Left lung (tissue), 4 donors: ENCODE measurements at regions not wholly inside any gene's neighbourhood (a gene's known extent, or its start where the extent isn't known, plus 50 kb on each side); places are given as distances from the start of the nearest gene placed in this dataset.
A peak's percentile ranks its signal among the peaks of the same experiment; 100 is the strongest.

ENCODE experiments used
- ATAC-seq: fragments of 200-7000 bp; cut with Tn5 transposase; one replicate; pipeline ENCODE4 v1.9.1; 2020; ENCODE audit warnings: moderate library complexity
- DNase-seq, 4 donors: peaks; one replicate each; pipeline ENCODE4 v3.0.0-alpha.2; 2013 to 2020
- H3K27ac ChIP-seq, 2 donors: fragments of 200-600 bp; sonication (generic) in 1 of 2; one replicate each; pipeline versions ENCODE4 v1.5.0 to v1.8.0; 2020 to 2021
- H3K27me3 ChIP-seq, 2 donors: fragments of 200-600 bp; sonication (generic) in 1 of 2; one replicate each; pipeline versions ENCODE4 v1.5.0 to v1.8.0; 2020 to 2021
- H3K36me3 ChIP-seq, 2 donors: fragments of 200-600 bp; sonication (generic) in 1 of 2; one replicate each; pipeline versions ENCODE4 v1.5.0 to v1.8.0; 2020 to 2021
- H3K4me1 ChIP-seq, 2 donors: fragments of 200-600 bp; one replicate each; pipeline ENCODE4 v1.8.0; 2021
- H3K4me3 ChIP-seq, 2 donors: fragments of 200-600 bp; sonication (generic) in 1 of 2; one replicate each; pipeline versions ENCODE4 v1.5.0 to v1.8.0; 2020 to 2021; ENCODE audit warnings: mild to moderate bottlenecking in 1 of 2
- H3K9me3 ChIP-seq, 2 donors: fragments of 200-600 bp; sonication (generic) in 1 of 2; one replicate each; pipeline versions ENCODE4 v1.5.0 to v1.8.0; 2020 to 2021
- CTCF ChIP-seq, 2 donors: fragments of 200-600 bp; sonication (generic) in 1 of 2; IDR thresholded peaks; one replicate each; pipeline versions ENCODE4 v1.5.0 to v1.8.0; 2021; ENCODE audit warnings: antibody characterized with exemption in 2 of 2
- intact Hi-C, 2 donors: fragments of 100-400 bp; cut with DNase I; formaldehyde crosslinking; loops; one replicate each; pipeline versions ENCODE4 v1.11.2 to v1.14.2; 2022
- donor health status: DM: no; HTN: yes; CAD: no.
- donor health status: DM: no; HTN: no; CAD: no.

- Histone ChIP-seq H3K27me3 (no peaks in the 10 kb centered on the region), H3K27ac (no peak overlapping the region), H3K4me1 (no peaks in the 10 kb centered on the region), H3K4me3 (no peak overlapping the region), H3K9me3 (no peaks in the 10 kb centered on the region), H3K36me3 (no peaks in the 10 kb centered on the region)
- TF ChIP-seq CTCF (IDR thresholded peaks at IDR 0.05) = no peak
- intact Hi-C loops = no loop called here
- DNase-seq (peak in 2 of 4 donors; percentile 11 to 48), ATAC-seq (no peak)
These were observed 207.7 kb upstream of the SLIT2 start for GRCh38 chr4:20043991-20044390.

GRCh38 chr4:20042769-20043168 is 208.9 kb upstream of the SLIT2 start:
- no peak for DNase-seq
- Histone ChIP-seq H3K4me1 (no peaks in the 10 kb centered on the region), H3K9me3 (no peaks in the 10 kb centered on the region), H3K4me3 (no peak overlapping the region), H3K27ac (no peak overlapping the region), H3K36me3 (no peaks in the 10 kb centered on the region), H3K27me3 (no peaks in the 10 kb centered on the region)
- no peak for ATAC-seq
- no peak for TF ChIP-seq CTCF (IDR thresholded peaks at IDR 0.05)
- intact Hi-C loops = no loop called here

GRCh38 chr4:20041839-20042407 is 209.8 kb upstream of the SLIT2 start:
- Histone ChIP-seq H3K4me1 (no peaks in the 10 kb centered on the region), H3K27me3 (no peaks in the 10 kb centered on the region), H3K27ac (no peak overlapping the region), H3K36me3 (no peaks in the 10 kb centered on the region), H3K4me3 (no peak overlapping the region), H3K9me3 (no peaks in the 10 kb centered on the region)
- no peak for ATAC-seq
- no peak for DNase-seq
- TF ChIP-seq CTCF (IDR thresholded peaks at IDR 0.05) = no peak
- intact Hi-C loops = no loop called here

- no peak for ATAC-seq
- Histone ChIP-seq H3K27me3 (no peaks in the 10 kb centered on the region), H3K27ac (no peak overlapping the region), H3K4me3 (no peak overlapping the region), H3K4me1 (no peaks in the 10 kb centered on the region), H3K36me3 (no peaks in the 10 kb centered on the region), H3K9me3 (no peaks in the 10 kb centered on the region)
- DNase-seq = no peak
- intact Hi-C loops = no loop called here
- TF ChIP-seq CTCF (IDR thresholded peaks at IDR 0.05) = no peak
These were observed 214.0 kb upstream of the SLIT2 start for GRCh38 chr4:20037745-20038144.

- TF ChIP-seq CTCF (IDR thresholded peaks at IDR 0.05) = no peak
- no peak overlapping the region for H3K27ac ChIP-seq
- intact Hi-C loops = no loop called here
- no peaks in the 10 kb centered on the region for H3K27me3 ChIP-seq
- ATAC-seq (no peak), DNase-seq (no peak)
- H3K9me3 ChIP-seq = no peaks in the 10 kb centered on the region
- no peaks in the 10 kb centered on the region for H3K36me3 ChIP-seq
- no peaks in the 10 kb centered on the region for H3K4me1 ChIP-seq
- no peak overlapping the region for H3K4me3 ChIP-seq
These were observed 221.6 kb upstream of the SLIT2 start for GRCh38 chr4:20030108-20030507.
